GM23338 (cell line): ENCODE measurements at regions not wholly inside any gene's neighbourhood (a gene's known extent, or its start where the extent isn't known, plus 50 kb on each side); places are given as distances from the start of the nearest gene placed in this dataset.
A peak's percentile ranks its signal among the peaks of the same experiment; 100 is the strongest.

Source experiments
- ATAC-seq: fragments of 200-7000 bp; cut with Tn5 transposase; 3 replicates; pipeline ENCODE4 v1.9.1; 2020
- DNase-seq: peaks from one replicate; pipeline ENCODE4 v3.0.0-alpha.2; 2015; ENCODE audit warnings: low spot score
- H2AFZ ChIP-seq: fragments of 200-600 bp; sonication (generic); 2 replicates; pipeline ENCODE4 v1.8.0; 2016; ENCODE audit warnings: antibody characterized with exemption, mild to moderate bottlenecking, moderate library complexity
- H3F3A ChIP-seq: fragments of 200-600 bp; sonication (generic); replicated peaks from 2 replicates; pipeline ENCODE4 v1.8.0; 2017; ENCODE audit warnings: antibody characterized with exemption, mixed run types, low read depth
- H3K27ac ChIP-seq: fragments of 200-600 bp; sonication (generic); 2 replicates; pipeline ENCODE4 v1.6.1; 2016; ENCODE audit warnings: low read depth
- H3K27me3 ChIP-seq: fragments of 200-600 bp; sonication (generic); 2 replicates; pipeline ENCODE4 v1.8.0; 2016; ENCODE audit warnings: mild to moderate bottlenecking, mixed run types, moderate library complexity; ENCODE audit not compliant: insufficient read depth
- H3K36me3 ChIP-seq: fragments of 200-600 bp; sonication (generic); 2 replicates; pipeline ENCODE4 v1.8.0; 2016; ENCODE audit warnings: mild to moderate bottlenecking; ENCODE audit not compliant: insufficient read depth
- H3K4me1 ChIP-seq: fragments of 200-600 bp; sonication (generic); 2 replicates; pipeline ENCODE4 v1.8.0; 2016; ENCODE audit warnings: mild to moderate bottlenecking, moderate library complexity; ENCODE audit not compliant: insufficient read depth
- H3K4me2 ChIP-seq: fragments of 200-600 bp; sonication (generic); 2 replicates; pipeline ENCODE4 v1.7.1; 2017; ENCODE audit warnings: mixed run types
- H3K4me3 ChIP-seq: fragments of 200-600 bp; sonication (generic); 2 replicates; pipeline ENCODE4 v1.6.1; 2016; ENCODE audit warnings: mixed run types
- H3K79me2 ChIP-seq: fragments of 200-600 bp; sonication (generic); replicated peaks from 2 replicates; pipeline ENCODE4 v1.8.0; 2017; ENCODE audit warnings: mild to moderate bottlenecking; ENCODE audit not compliant: insufficient read depth
- H3K9me2 ChIP-seq: fragments of 200-600 bp; sonication (generic); 2 replicates; pipeline ENCODE4 v1.8.0; 2017; ENCODE audit not compliant: insufficient read depth
- H4K20me1 ChIP-seq: fragments of 200-600 bp; sonication (generic); replicated peaks from 2 replicates; pipeline ENCODE4 v1.8.0; 2017; ENCODE audit warnings: mild to moderate bottlenecking; ENCODE audit not compliant: insufficient read depth
- H3K27ac Mint-ChIP-seq: 2 replicates; pipeline ENCODE4 v1.8.0; 2020; ENCODE audit warnings: inconsistent platforms, mild to moderate bottlenecking, moderate library complexity, mixed read lengths
- H3K27me3 Mint-ChIP-seq: 3 replicates; pipeline ENCODE4 v1.8.0; 2022; ENCODE audit warnings: low read depth, mild to moderate bottlenecking, moderate library complexity, mixed read lengths, inconsistent platforms; ENCODE audit not compliant: insufficient read depth, poor library complexity
- H3K36me3 Mint-ChIP-seq: 3 replicates; pipeline ENCODE4 v1.8.0; 2021; ENCODE audit warnings: low read depth, mild to moderate bottlenecking, inconsistent platforms, moderate library complexity, mixed read lengths
- H3K4me1 Mint-ChIP-seq: 3 replicates; pipeline ENCODE4 v1.8.0; 2020; ENCODE audit warnings: mild to moderate bottlenecking, inconsistent platforms, mixed read lengths
- H3K4me3 Mint-ChIP-seq: 3 replicates; pipeline ENCODE4 v1.8.0; 2021; ENCODE audit warnings: moderate library complexity, mild to moderate bottlenecking, inconsistent platforms, mixed read lengths
- H3K9me3 Mint-ChIP-seq: 3 replicates; pipeline ENCODE4 v1.8.0; 2020; ENCODE audit warnings: moderate library complexity, mild to moderate bottlenecking, inconsistent platforms, mixed read lengths
- CREB1 ChIP-seq: fragments of 250-450 bp; sonication (Bioruptor Pico); IDR thresholded peaks from 2 replicates; pipeline ENCODE4 v1.5.0; 2020; ENCODE audit warnings: low read depth, mild to moderate bottlenecking, moderate library complexity
- EZH2phosphoT487 ChIP-seq: fragments of 200-600 bp; sonication (generic); IDR thresholded peaks from one replicate; pipeline ENCODE4 v1.8.1; 2018; ENCODE audit warnings: antibody characterized with exemption; ENCODE audit not compliant: unreplicated experiment
- JUNB ChIP-seq: IDR thresholded peaks from one replicate; pipeline ENCODE4 v1.6.1; 2016; ENCODE audit warnings: antibody characterized with exemption; ENCODE audit not compliant: unreplicated experiment
- NANOG ChIP-seq: IDR thresholded peaks from 2 replicates; pipeline ENCODE4 v1.6.1; 2016; ENCODE audit warnings: antibody characterized with exemption, borderline replicate concordance
- POLR2AphosphoS5 ChIP-seq: IDR thresholded peaks from 2 replicates; pipeline ENCODE4 v1.6.1; 2016; ENCODE audit warnings: antibody characterized with exemption, low read depth
- STAT1 ChIP-seq: IDR thresholded peaks from one replicate; pipeline ENCODE4 v1.6.1; 2016; ENCODE audit warnings: antibody characterized with exemption; ENCODE audit not compliant: unreplicated experiment
- TF ChIP-seq, protein P1 (sequence below): IDR thresholded peaks from one replicate; pipeline ENCODE4 v1.6.1; 2018; ENCODE audit warnings: antibody characterized with exemption; ENCODE audit not compliant: unreplicated experiment
- TF ChIP-seq, protein P2 (sequence below): fragments of 250-450 bp; sonication (Bioruptor Pico); IDR thresholded peaks from 2 replicates; pipeline ENCODE4 v1.5.0; 2020; ENCODE audit warnings: mild to moderate bottlenecking, moderate library complexity

DNA sequence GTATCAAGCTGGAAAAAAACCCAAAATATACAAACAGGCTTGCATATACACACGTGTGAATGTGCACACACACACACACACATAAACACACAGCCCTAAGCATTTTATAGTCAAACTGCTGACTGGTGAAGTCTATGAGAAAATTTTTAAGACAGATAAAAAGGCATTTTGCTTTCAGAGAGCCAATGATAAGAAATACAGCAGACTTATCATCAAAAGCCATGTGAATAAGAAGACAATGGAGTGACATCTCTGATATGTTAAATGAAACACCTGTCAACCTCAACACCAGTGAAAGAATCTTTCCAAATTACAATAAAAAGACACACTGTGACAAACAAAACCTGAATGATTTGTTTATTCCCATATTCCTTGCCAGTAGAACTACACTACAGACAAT, 233.3 kb downstream of the CDH9 start:
- H3K36me3 Mint-ChIP-seq = peaks cover 9% of the 10 kb centered on the region; the same call in 1 of the 3 replicates
- TF ChIP-seq NANOG = no peak
- H3K27ac Mint-ChIP-seq = no peak overlapping the region
- H3K27me3 Mint-ChIP-seq = no peaks in the 10 kb centered on the region
- Histone ChIP-seq H3K9me2 (no peaks in the 10 kb centered on the region), H2AFZ (no peak overlapping the region), H3K79me2 (no peaks in the 10 kb centered on the region), H3K36me3 (0 out of 2 replicates have a peak, but pooled peaks cover 7% of the 10 kb centered on the region), H3K27me3 (no peaks in the 10 kb centered on the region), H3K4me3 (no peak overlapping the region), H3K4me2 (no peak overlapping the region), H3K4me1 (no peaks in the 10 kb centered on the region), H3F3A (no peaks in the 10 kb centered on the region), H4K20me1 (no peaks in the 10 kb centered on the region), H3K27ac (no peak overlapping the region)
- no peak for ATAC-seq
- no peak for DNase-seq
- H3K4me1 Mint-ChIP-seq = no peaks in the 10 kb centered on the region
- no peak overlapping the region for H3K4me3 Mint-ChIP-seq
- H3K9me3 Mint-ChIP-seq = peaks cover 12% of the 10 kb centered on the region

DNA sequence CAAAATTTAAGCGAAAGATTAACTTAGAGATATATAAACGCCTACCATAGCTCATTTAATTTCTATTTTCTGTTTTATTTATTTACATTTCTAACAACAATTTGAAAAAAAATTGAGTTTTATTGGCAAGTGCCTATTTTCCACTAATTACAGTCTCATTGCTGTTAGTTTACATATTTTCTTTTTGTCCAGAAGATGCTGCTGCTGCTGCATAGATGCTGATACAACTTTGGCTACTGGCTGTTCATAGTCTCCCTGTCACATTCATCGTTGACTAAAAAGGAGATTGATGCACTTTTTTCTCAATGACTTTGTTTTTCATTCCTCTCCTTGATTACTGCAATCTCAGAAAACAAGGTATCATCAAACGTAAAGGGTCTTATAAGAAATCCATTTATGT, 235.4 kb downstream of the CDH9 start:
- Mint-ChIP-seq H3K4me3 (no peak overlapping the region), H3K9me3 (peaks cover 10% of the 10 kb centered on the region), H3K4me1 (no peaks in the 10 kb centered on the region), H3K27me3 (no peaks in the 10 kb centered on the region), H3K27ac (no peak overlapping the region), H3K36me3 (peaks cover 9% of the 10 kb centered on the region; the same call in 1 of the 3 replicates)
- Histone ChIP-seq H3F3A (no peaks in the 10 kb centered on the region), H3K4me2 (no peak overlapping the region), H4K20me1 (no peaks in the 10 kb centered on the region), H3K79me2 (no peaks in the 10 kb centered on the region), H2AFZ (no peak overlapping the region), H3K27me3 (no peaks in the 10 kb centered on the region), H3K27ac (no peak overlapping the region), H3K4me3 (no peak overlapping the region), H3K36me3 (0 out of 2 replicates have a peak, but pooled peaks cover 7% of the 10 kb centered on the region), H3K4me1 (no peaks in the 10 kb centered on the region), H3K9me2 (no peaks in the 10 kb centered on the region)
- no peak for ATAC-seq
- no peak for TF ChIP-seq EZH2phosphoT487
- TF ChIP-seq, protein P1, sequence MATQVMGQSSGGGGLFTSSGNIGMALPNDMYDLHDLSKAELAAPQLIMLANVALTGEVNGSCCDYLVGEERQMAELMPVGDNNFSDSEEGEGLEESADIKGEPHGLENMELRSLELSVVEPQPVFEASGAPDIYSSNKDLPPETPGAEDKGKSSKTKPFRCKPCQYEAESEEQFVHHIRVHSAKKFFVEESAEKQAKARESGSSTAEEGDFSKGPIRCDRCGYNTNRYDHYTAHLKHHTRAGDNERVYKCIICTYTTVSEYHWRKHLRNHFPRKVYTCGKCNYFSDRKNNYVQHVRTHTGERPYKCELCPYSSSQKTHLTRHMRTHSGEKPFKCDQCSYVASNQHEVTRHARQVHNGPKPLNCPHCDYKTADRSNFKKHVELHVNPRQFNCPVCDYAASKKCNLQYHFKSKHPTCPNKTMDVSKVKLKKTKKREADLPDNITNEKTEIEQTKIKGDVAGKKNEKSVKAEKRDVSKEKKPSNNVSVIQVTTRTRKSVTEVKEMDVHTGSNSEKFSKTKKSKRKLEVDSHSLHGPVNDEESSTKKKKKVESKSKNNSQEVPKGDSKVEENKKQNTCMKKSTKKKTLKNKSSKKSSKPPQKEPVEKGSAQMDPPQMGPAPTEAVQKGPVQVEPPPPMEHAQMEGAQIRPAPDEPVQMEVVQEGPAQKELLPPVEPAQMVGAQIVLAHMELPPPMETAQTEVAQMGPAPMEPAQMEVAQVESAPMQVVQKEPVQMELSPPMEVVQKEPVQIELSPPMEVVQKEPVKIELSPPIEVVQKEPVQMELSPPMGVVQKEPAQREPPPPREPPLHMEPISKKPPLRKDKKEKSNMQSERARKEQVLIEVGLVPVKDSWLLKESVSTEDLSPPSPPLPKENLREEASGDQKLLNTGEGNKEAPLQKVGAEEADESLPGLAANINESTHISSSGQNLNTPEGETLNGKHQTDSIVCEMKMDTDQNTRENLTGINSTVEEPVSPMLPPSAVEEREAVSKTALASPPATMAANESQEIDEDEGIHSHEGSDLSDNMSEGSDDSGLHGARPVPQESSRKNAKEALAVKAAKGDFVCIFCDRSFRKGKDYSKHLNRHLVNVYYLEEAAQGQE = no peak
- TF ChIP-seq CREB1 = no peak
- TF ChIP-seq POLR2AphosphoS5 = no peak
- TF ChIP-seq JUNB = no peak
- no peak for DNase-seq

DNA sequence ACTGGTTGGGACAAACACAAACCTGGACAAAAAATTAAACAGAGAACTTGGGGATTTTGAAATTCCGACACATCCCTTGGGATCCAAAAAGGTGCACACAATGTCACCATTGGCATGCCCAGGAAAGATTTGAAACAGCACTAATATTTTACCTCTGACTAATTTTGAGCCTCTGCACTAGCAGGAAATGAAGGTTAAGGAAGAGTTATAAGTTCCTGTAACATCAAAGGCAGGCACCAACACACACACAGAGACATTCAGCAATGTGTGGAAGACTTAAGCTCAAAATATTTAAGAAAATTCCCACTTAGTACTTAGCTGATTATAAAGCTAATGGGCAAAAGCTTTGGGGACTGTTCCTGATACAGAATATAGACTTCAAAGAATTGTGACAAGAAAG, 247.0 kb downstream of the CDH9 start:
- Histone ChIP-seq H3K27me3 (no peaks in the 10 kb centered on the region), H4K20me1 (no peaks in the 10 kb centered on the region), H3K4me1 (no peaks in the 10 kb centered on the region), H3F3A (no peaks in the 10 kb centered on the region), H3K9me2 (no peaks in the 10 kb centered on the region), H3K4me2 (no peak overlapping the region), H3K36me3 (no peaks in the 10 kb centered on the region), H2AFZ (no peak overlapping the region), H3K4me3 (no peak overlapping the region), H3K79me2 (no peaks in the 10 kb centered on the region), H3K27ac (no peak overlapping the region)
- H3K27ac Mint-ChIP-seq = peak overlapping the region; percentile 22; the same call in 1 of the 2 replicates
- no peaks in the 10 kb centered on the region for H3K36me3 Mint-ChIP-seq
- H3K4me1 Mint-ChIP-seq = peaks cover 5% of the 10 kb centered on the region; the same call in 1 of the 3 replicates
- H3K27me3 Mint-ChIP-seq = no peaks in the 10 kb centered on the region
- no peak for ATAC-seq
- no peak overlapping the region for H3K4me3 Mint-ChIP-seq
- H3K9me3 Mint-ChIP-seq = no peaks in the 10 kb centered on the region
- DNase-seq = no peak
- TF ChIP-seq CREB1 (no peak), JUNB (no peak), EZH2phosphoT487 (no peak), STAT1 (no peak)
- TF ChIP-seq, protein P2, sequence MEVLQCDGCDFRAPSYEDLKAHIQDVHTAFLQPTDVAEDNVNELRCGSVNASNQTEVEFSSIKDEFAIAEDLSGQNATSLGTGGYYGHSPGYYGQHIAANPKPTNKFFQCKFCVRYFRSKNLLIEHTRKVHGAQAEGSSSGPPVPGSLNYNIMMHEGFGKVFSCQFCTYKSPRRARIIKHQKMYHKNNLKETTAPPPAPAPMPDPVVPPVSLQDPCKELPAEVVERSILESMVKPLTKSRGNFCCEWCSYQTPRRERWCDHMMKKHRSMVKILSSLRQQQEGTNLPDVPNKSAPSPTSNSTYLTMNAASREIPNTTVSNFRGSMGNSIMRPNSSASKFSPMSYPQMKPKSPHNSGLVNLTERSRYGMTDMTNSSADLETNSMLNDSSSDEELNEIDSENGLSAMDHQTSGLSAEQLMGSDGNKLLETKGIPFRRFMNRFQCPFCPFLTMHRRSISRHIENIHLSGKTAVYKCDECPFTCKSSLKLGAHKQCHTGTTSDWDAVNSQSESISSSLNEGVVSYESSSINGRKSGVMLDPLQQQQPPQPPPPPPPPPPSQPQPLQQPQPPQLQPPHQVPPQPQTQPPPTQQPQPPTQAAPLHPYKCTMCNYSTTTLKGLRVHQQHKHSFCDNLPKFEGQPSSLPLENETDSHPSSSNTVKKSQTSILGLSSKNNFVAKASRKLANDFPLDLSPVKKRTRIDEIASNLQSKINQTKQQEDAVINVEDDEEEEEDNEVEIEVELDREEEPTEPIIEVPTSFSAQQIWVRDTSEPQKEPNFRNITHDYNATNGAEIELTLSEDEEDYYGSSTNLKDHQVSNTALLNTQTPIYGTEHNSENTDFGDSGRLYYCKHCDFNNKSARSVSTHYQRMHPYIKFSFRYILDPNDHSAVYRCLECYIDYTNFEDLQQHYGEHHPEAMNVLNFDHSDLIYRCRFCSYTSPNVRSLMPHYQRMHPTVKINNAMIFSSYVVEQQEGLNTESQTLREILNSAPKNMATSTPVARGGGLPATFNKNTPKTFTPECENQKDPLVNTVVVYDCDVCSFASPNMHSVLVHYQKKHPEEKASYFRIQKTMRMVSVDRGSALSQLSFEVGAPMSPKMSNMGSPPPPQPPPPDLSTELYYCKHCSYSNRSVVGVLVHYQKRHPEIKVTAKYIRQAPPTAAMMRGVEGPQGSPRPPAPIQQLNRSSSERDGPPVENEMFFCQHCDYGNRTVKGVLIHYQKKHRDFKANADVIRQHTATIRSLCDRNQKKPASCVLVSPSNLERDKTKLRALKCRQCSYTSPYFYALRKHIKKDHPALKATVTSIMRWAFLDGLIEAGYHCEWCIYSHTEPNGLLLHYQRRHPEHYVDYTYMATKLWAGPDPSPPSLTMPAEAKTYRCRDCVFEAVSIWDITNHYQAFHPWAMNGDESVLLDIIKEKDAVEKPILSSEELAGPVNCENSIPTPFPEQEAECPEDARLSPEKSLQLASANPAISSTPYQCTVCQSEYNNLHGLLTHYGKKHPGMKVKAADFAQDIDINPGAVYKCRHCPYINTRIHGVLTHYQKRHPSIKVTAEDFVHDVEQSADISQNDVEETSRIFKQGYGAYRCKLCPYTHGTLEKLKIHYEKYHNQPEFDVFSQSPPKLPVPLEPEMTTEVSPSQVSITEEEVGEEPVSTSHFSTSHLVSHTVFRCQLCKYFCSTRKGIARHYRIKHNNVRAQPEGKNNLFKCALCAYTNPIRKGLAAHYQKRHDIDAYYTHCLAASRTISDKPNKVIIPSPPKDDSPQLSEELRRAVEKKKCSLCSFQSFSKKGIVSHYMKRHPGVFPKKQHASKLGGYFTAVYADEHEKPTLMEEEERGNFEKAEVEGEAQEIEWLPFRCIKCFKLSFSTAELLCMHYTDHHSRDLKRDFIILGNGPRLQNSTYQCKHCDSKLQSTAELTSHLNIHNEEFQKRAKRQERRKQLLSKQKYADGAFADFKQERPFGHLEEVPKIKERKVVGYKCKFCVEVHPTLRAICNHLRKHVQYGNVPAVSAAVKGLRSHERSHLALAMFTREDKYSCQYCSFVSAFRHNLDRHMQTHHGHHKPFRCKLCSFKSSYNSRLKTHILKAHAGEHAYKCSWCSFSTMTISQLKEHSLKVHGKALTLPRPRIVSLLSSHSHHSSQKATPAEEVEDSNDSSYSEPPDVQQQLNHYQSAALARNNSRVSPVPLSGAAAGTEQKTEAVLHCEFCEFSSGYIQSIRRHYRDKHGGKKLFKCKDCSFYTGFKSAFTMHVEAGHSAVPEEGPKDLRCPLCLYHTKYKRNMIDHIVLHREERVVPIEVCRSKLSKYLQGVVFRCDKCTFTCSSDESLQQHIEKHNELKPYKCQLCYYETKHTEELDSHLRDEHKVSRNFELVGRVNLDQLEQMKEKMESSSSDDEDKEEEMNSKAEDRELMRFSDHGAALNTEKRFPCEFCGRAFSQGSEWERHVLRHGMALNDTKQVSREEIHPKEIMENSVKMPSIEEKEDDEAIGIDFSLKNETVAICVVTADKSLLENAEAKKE = no peak
